ENCODE measurements at regions not wholly inside any gene's neighbourhood (a gene's known extent, or its start where the extent isn't known, plus 50 kb on each side); places are given as distances from the start of the nearest gene placed in this dataset.

GRCh38 chr15:62933386-62933785 is 109.2 kb upstream of the TPM1 start:
- Mint-ChIP-seq H3K4me3 (no peak overlapping the region), H3K27me3 (no peaks in the 10 kb centered on the region), H3K36me3 (ENCODE audit: low read depth) (no peaks in the 10 kb centered on the region), H3K27ac (peak overlapping the region; percentile 74), H3K4me1 (ENCODE audit: low read depth) (peaks cover 72% of the 10 kb centered on the region), H3K9me3 (no peaks in the 10 kb centered on the region)
- intact Hi-C loops (cut with micrococcal nuclease): loop anchor here (5.0 kb wide), 1 partner anchor 109 kb away; the partner anchor contains the start of gene TPM1

- Mint-ChIP-seq H3K36me3 (ENCODE audit: low read depth) (no peaks in the 10 kb centered on the region), H3K4me3 (peak overlapping the region; percentile 20), H3K9me3 (no peaks in the 10 kb centered on the region), H3K27me3 (no peaks in the 10 kb centered on the region), H3K4me1 (ENCODE audit: low read depth) (peaks cover 72% of the 10 kb centered on the region), H3K27ac (peak overlapping the region; percentile 84)
- intact Hi-C loops (cut with micrococcal nuclease): loop anchor here (5.0 kb wide), 1 partner anchor 108 kb away; the partner anchor contains the start of gene TPM1
These were observed 108.1 kb upstream of the TPM1 start for GRCh38 chr15:62934236-62934971.

- H3K27ac Mint-ChIP-seq: peak overlapping the region; percentile 84
- H3K4me1 Mint-ChIP-seq (ENCODE audit: low read depth): peaks cover 74% of the 10 kb centered on the region
- intact Hi-C loops (cut with micrococcal nuclease): no loop called here
- no peak overlapping the region for H3K4me3 Mint-ChIP-seq
- no peaks in the 10 kb centered on the region for H3K27me3 Mint-ChIP-seq
- H3K36me3 Mint-ChIP-seq (ENCODE audit: low read depth): no peaks in the 10 kb centered on the region
- H3K9me3 Mint-ChIP-seq: no peaks in the 10 kb centered on the region
These were observed 107.1 kb upstream of the TPM1 start for GRCh38 chr15:62935300-62936081.

GRCh38 chr15:62938825-62939224 is 103.7 kb upstream of the TPM1 start:
- Mint-ChIP-seq H3K36me3 (ENCODE audit: low read depth) (no peaks in the 10 kb centered on the region), H3K27ac (peak overlapping the region; percentile 87), H3K4me1 (ENCODE audit: low read depth) (peaks cover 79% of the 10 kb centered on the region), H3K27me3 (peaks cover 3% of the 10 kb centered on the region), H3K4me3 (no peak overlapping the region), H3K9me3 (no peaks in the 10 kb centered on the region)
- intact Hi-C loops (cut with micrococcal nuclease): no loop called here

DNA sequence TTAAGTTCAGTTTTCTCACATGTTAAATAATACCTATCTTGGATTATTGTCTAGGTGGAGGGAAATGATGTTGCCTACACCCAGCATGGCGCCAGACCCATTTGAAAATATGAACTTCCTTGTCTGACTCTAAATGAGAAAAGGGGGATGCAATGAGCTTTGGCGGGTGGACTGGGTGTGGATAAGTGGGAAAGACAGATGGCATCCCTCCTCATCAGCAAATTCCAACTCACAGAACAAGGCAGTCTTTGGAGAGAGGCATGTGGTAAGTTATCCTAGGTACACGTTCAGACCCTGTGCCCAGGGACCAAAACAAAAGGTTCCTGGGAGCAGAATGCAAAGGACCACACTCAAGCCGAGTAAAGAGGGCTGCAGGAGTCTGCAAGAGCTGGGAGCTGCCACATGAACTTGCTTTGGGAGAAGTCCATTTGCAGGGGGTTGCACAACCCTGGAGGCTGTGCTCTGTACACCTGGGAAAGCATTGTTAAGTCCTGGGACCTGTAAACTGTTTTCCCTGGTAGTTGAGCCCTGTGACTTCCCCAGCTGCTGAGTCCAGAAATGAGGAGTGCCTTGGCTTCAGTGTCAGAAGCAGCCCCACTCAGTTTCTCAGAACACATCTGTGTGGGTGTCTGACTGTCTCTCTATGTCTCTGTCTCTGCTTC is 102.3 kb upstream of the TPM1 start:
- H3K9me3 Mint-ChIP-seq: no peaks in the 10 kb centered on the region
- intact Hi-C loops (cut with micrococcal nuclease): no loop called here
- H3K36me3 Mint-ChIP-seq (ENCODE audit: low read depth): no peaks in the 10 kb centered on the region
- H3K4me3 Mint-ChIP-seq: no peak overlapping the region
- peaks cover 71% of the 10 kb centered on the region for H3K4me1 Mint-ChIP-seq (ENCODE audit: low read depth)
- peaks cover 3% of the 10 kb centered on the region for H3K27me3 Mint-ChIP-seq
- peak overlapping the region; percentile 87 for H3K27ac Mint-ChIP-seq

DNA sequence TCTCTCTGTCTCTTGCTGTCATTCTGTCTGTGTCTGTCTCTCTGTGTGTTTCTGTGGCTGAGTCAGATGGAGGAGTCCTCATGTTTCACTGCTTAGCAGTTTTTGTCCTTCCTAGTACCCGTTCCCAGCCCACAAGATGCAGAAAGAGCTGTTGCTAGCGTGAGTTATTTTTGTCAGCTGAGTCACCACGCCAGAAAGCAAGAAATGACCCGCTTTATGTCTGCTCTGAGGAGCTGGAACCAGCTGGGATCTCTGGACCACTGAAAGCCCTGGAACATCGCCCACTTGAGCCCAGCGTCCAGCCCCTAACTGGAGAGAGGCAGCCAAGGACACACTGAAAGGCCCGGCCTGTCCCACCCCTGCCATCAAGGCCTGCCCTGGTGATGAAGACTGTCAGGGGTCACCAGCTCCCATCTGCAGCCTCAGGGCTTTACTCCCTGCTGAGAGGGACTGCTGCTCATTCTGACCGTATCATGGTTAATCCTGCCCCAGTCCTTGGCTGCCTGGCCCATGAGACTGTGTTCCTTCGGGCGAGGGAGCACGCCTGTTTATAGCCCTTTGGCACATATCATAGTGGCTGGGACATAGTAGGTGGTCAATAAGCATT is 101.7 kb upstream of the TPM1 start:
- Mint-ChIP-seq H3K27me3 (peaks cover 3% of the 10 kb centered on the region), H3K9me3 (no peaks in the 10 kb centered on the region), H3K36me3 (ENCODE audit: low read depth) (no peaks in the 10 kb centered on the region), H3K27ac (peak overlapping the region; percentile 87), H3K4me3 (peak overlapping the region; percentile 32), H3K4me1 (ENCODE audit: low read depth) (peaks cover 71% of the 10 kb centered on the region)
- intact Hi-C loops (cut with micrococcal nuclease): no loop called here

DNA sequence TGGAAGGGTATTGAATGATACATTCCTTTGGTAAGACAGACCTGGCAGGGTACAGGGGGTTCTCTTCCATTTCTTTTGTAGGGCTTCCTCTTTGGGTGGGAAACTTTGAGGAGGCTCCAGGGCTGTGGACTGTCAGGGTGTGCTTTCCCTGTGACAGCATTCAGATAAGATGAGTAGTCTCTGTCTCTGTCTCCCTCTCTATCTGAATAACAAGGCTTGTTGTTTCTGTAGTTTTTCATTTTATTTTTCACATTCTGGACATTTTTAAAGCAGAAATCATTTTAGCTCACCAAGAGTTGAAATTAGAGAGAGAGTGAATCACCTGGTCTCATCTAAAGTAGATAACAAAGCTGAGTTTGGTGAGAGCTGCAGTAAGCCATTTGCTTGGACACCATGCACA is 100.8 kb upstream of the TPM1 start:
- Mint-ChIP-seq H3K27me3 (peaks cover 6% of the 10 kb centered on the region), H3K27ac (peak overlapping the region; percentile 87)

GRCh38 chr15:62942428-62942827 is 100.1 kb upstream of the TPM1 start:
- Mint-ChIP-seq H3K36me3 (ENCODE audit: low read depth) (no peaks in the 10 kb centered on the region), H3K4me3 (no peak overlapping the region), H3K9me3 (no peaks in the 10 kb centered on the region), H3K27me3 (peaks cover 6% of the 10 kb centered on the region), H3K27ac (peak overlapping the region; percentile 87), H3K4me1 (ENCODE audit: low read depth) (peaks cover 76% of the 10 kb centered on the region)
- intact Hi-C loops (cut with micrococcal nuclease): no loop called here

More for the DNA sequence above, 100.8 kb upstream of the TPM1 start:
- no peaks in the 10 kb centered on the region for H3K9me3 Mint-ChIP-seq
- H3K4me1 Mint-ChIP-seq (ENCODE audit: low read depth): peaks cover 76% of the 10 kb centered on the region
- no peaks in the 10 kb centered on the region for H3K36me3 Mint-ChIP-seq (ENCODE audit: low read depth)
- peak overlapping the region; percentile 35 for H3K4me3 Mint-ChIP-seq
- intact Hi-C loops (cut with micrococcal nuclease): no loop called here

- Mint-ChIP-seq H3K4me3 (no peak overlapping the region), H3K27me3 (peaks cover 24% of the 10 kb centered on the region), H3K9me3 (no peaks in the 10 kb centered on the region), H3K4me1 (ENCODE audit: low read depth) (peaks cover 57% of the 10 kb centered on the region), H3K27ac (peak overlapping the region; percentile 65), H3K36me3 (ENCODE audit: low read depth) (no peaks in the 10 kb centered on the region)
- intact Hi-C loops (cut with micrococcal nuclease): no loop called here
These were observed 97.5 kb upstream of the TPM1 start for GRCh38 chr15:62945063-62945462.

GRCh38 chr15:62945760-62946159 is 96.8 kb upstream of the TPM1 start:
- H3K27ac Mint-ChIP-seq: peak overlapping the region; percentile 65
- intact Hi-C loops (cut with micrococcal nuclease): no loop called here
- H3K4me1 Mint-ChIP-seq (ENCODE audit: low read depth): peaks cover 50% of the 10 kb centered on the region
- H3K27me3 Mint-ChIP-seq: peaks cover 31% of the 10 kb centered on the region
- H3K9me3 Mint-ChIP-seq: no peaks in the 10 kb centered on the region
- no peaks in the 10 kb centered on the region for H3K36me3 Mint-ChIP-seq (ENCODE audit: low read depth)
- H3K4me3 Mint-ChIP-seq: no peak overlapping the region

- Mint-ChIP-seq H3K4me1 (ENCODE audit: low read depth) (peaks cover 38% of the 10 kb centered on the region), H3K4me3 (no peak overlapping the region), H3K36me3 (ENCODE audit: low read depth) (no peaks in the 10 kb centered on the region), H3K27me3 (peaks cover 39% of the 10 kb centered on the region), H3K9me3 (no peaks in the 10 kb centered on the region), H3K27ac (peak overlapping the region; percentile 65)
- intact Hi-C loops (cut with micrococcal nuclease): no loop called here
These were observed 95.6 kb upstream of the TPM1 start for GRCh38 chr15:62946940-62947339.

- intact Hi-C loops (cut with micrococcal nuclease): no loop called here
- Mint-ChIP-seq H3K27ac (no peak overlapping the region), H3K4me1 (ENCODE audit: low read depth) (peaks cover 17% of the 10 kb centered on the region), H3K27me3 (peaks cover 57% of the 10 kb centered on the region), H3K36me3 (ENCODE audit: low read depth) (no peaks in the 10 kb centered on the region), H3K4me3 (no peak overlapping the region), H3K9me3 (no peaks in the 10 kb centered on the region)
These were observed 92.0 kb upstream of the TPM1 start for GRCh38 chr15:62950462-62950931.

GRCh38 chr15:62951481-62951880 is 91.1 kb upstream of the TPM1 start:
- peaks cover 8% of the 10 kb centered on the region for H3K4me1 Mint-ChIP-seq (ENCODE audit: low read depth)
- H3K36me3 Mint-ChIP-seq (ENCODE audit: low read depth): no peaks in the 10 kb centered on the region
- no peak overlapping the region for H3K4me3 Mint-ChIP-seq
- no peak overlapping the region for H3K27ac Mint-ChIP-seq
- intact Hi-C loops (cut with micrococcal nuclease): no loop called here
- H3K9me3 Mint-ChIP-seq: no peaks in the 10 kb centered on the region
- peaks cover 56% of the 10 kb centered on the region for H3K27me3 Mint-ChIP-seq
